H1 (cell line): ENCODE measurements at regions not wholly inside any gene's neighbourhood (a gene's known extent, or its start where the extent isn't known, plus 50 kb on each side); places are given as distances from the start of the nearest gene placed in this dataset.

ENCODE experiments used
- BCL11A ChIP-seq, 2 experiments: IDR thresholded peaks; one replicate each; pipeline ENCODE4 v1.6.1; 2011; ENCODE audit warnings: low read depth in 2 of 2, low read length in 2 of 2, mild to moderate bottlenecking in 2 of 2
- BRCA1 ChIP-seq: IDR thresholded peaks from 2 replicates; pipeline ENCODE4 v1.6.1; 2012; ENCODE audit warnings: low read depth, low read length, improper control_type of control experiment
- KDM1A ChIP-seq: fragments of 200-600, 300-600 bp; sonication (generic); IDR thresholded peaks from 2 replicates; pipeline ENCODE4 v1.7.1; 2016; ENCODE audit warnings: mild to moderate bottlenecking, low read length, borderline replicate concordance
- NANOG ChIP-seq: IDR thresholded peaks from 2 replicates; pipeline ENCODE4 v1.6.1; 2011; ENCODE audit warnings: low read length, low read depth, mild to moderate bottlenecking, inconsistent platforms; ENCODE audit not compliant: insufficient read depth, poor library complexity, severe bottlenecking
- RFX5 ChIP-seq: IDR thresholded peaks from 2 replicates; pipeline ENCODE4 v1.6.1; 2011; ENCODE audit warnings: low read depth, low read length, improper control_type of control experiment, borderline replicate concordance
- TAF1 ChIP-seq: IDR thresholded peaks from 2 replicates; pipeline ENCODE4 v1.6.1; 2011; ENCODE audit warnings: mild to moderate bottlenecking, low read depth, low read length

DNA sequence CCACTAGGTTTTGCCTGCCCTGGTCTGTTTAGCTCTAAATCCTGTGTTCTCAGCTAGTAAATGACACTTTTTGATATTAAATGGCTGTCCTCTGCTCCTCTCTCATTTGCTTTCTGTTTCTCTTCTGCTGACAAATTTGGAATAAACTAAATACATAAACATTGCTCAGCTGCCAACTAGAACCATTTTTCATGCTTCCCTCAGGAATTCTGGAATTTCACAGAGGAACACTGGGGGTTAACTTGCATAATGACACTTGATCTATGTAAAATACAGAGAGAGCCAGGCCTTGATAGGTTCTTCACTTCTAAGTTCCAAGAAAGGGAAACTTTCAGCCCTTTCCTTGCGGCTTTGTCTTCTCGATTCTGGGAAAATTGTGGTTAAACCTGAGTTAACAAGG lies 450.6 kb upstream of the ST6GAL2 start (continued):
- TF ChIP-seq BRCA1 (no peak), NANOG (no peak), KDM1A (no peak), BCL11A (IDR thresholded peaks at IDR 0.05; ENCODE audit: low read depth in 2 of 2, low read length in 2 of 2) (no peak), TAF1 (no peak), RFX5 (no peak)
